GM19468 (cell line): ENCODE measurements at regions not wholly inside any gene's neighbourhood (a gene's known extent, or its start where the extent isn't known, plus 50 kb on each side); places are given as distances from the start of the nearest gene placed in this dataset.
"Not testable (repeated sequence)": the region's sequence is repeated elsewhere in the genome, so short reads cannot be mapped to it uniquely, and the experiment has no call there.

Source experiments
- ATAC-seq: cut with Tn5 transposase; IDR thresholded peaks from one replicate; pipeline ENCODE4 v1.9.1; 2021; ENCODE audit warnings: mild to moderate bottlenecking, moderate library complexity, moderate number of reproducible peaks; ENCODE audit not compliant: unreplicated experiment; ENCODE audit errors: extremely low read depth

DNA sequence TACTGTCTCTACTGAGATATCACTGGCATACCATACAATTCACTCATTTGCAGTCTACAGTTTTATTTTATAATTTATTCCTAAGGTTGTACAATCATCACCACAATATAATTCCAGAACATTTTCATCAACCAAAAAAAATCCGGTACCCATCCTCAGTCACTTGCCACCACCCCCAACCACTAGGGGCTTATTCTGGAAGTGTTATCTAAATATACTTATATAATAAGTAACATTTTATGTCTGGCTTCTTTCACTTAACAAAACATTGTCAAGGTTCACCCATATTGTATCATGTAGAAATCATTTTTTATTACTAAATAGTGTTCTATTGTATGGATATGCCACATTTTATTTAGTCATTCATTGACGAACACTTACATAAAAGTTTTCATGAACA lies 440.8 kb downstream of the RNF144A start:
- no peak for ATAC-seq

- ATAC-seq, result no peak
Measured at GRCh38 chr2:7358865-7359447, 441.7 kb downstream of the RNF144A start.

DNA sequence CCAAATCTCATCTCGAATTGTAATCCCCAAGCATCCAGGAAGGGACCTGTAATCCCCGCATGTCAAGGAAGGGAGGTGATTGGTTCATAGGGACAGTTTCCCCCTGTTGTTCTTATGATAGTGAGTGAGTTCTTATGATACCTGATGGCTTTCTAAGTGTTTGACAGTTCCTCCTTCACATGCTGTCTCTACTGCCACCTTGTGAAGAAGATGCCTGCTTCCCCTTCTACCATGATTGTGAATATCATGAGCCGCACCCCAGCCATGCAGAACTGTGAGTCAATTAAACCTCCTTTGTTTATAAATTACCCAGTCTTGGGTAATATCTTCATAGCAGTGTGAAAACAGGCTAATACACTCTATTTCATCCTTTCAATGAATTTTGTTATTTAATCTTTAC lies 446.7 kb downstream of the RNF144A start:
- no peak for ATAC-seq

DNA sequence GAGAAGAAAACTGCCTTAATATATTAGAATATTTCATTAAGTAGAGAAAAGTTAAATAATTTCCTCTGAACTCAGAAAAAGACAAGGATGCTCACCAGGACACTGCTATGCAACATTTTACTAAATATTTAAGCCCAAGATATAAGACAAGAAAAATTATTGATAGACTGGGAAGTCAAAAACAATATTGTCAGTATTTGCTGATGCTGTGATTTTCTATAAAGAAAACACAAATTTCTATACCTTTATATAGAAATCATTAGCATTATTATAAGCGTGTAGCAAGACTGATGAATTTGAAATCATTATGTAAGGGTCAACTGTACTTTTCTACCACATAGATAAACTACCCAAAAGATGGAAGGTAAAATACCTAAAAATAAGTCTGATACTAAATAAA lies 451.0 kb downstream of the RNF144A start:
- ATAC-seq, result no peak

GRCh38 chr2:7373156-7373555 lies 455.9 kb downstream of the RNF144A start:
- ATAC-seq, result no peak

DNA sequence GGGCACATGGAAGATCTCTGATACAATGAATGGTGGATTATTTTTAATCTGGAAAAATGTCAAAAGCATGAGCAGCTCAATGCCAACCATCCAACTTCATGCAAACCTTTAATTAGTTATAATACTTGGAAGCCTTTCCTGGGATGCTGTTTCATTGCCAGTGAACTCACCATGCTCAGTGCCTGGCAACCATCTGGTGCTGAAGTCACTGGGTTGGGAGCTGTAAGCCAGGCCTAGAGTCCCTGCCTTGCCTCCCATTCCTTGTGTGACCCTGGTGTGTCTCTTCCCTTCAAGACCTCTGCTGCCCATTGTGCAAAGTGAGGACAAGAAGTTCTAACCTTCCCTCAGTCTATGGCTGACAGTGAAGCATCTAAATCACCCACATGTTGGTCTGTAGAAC lies 458.7 kb downstream of the RNF144A start:
- no peak for ATAC-seq

GRCh38 chr2:7377916-7378569 lies 460.8 kb downstream of the RNF144A start:
- no peak for ATAC-seq

- no peak for ATAC-seq
Measured at GRCh38 chr2:7378591-7378990, 461.4 kb downstream of the RNF144A start.

DNA sequence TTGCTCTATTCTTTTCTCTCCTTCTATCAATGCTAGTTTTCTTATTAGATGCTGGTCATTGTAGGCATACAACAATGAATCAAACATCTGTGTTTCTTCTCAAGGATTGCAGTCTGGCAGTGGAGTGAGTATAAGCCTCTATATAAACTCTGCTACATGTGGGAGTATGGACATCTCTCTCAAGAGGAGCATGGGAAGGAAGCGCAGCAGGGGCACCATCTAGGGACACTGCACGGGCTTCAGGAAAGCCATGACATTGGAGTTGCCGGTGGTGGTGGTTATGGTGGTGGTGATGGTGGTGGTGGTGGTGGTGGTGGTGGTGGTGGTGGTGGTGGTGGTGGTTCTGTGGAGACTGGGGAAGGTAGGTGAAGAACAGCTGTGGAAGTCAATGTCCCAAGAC lies 462.6 kb downstream of the RNF144A start:
- ATAC-seq, result no peak

- ATAC-seq, result no peak
Measured at GRCh38 chr2:7384773-7385349, 467.6 kb downstream of the RNF144A start.

GRCh38 chr2:7390311-7390710 lies 473.1 kb downstream of the RNF144A start:
- not testable (repeated sequence) for ATAC-seq

GRCh38 chr2:7392076-7392787 lies 475.0 kb downstream of the RNF144A start:
- no peak for ATAC-seq

GRCh38 chr2:7394195-7394594 lies 477.0 kb downstream of the RNF144A start:
- ATAC-seq, result no peak

DNA sequence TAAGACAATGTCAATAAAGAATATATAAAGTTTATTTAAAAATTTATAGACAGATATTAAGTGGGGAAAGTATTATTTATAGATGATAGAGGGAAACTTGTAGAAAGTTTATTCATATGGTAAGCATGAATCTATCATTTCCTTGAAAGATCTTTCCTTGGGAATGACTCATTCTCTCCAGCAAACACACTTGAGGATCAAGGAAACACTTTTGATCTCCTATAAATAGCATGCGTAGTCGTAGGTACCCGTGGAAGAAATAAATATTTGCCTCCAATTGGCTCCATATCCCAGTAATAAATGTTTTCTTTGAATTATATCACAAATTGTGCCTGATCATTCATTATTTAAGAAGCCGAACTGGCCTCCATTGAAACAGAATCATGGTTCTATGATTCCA lies 483.4 kb downstream of the RNF144A start:
- no peak for ATAC-seq

DNA sequence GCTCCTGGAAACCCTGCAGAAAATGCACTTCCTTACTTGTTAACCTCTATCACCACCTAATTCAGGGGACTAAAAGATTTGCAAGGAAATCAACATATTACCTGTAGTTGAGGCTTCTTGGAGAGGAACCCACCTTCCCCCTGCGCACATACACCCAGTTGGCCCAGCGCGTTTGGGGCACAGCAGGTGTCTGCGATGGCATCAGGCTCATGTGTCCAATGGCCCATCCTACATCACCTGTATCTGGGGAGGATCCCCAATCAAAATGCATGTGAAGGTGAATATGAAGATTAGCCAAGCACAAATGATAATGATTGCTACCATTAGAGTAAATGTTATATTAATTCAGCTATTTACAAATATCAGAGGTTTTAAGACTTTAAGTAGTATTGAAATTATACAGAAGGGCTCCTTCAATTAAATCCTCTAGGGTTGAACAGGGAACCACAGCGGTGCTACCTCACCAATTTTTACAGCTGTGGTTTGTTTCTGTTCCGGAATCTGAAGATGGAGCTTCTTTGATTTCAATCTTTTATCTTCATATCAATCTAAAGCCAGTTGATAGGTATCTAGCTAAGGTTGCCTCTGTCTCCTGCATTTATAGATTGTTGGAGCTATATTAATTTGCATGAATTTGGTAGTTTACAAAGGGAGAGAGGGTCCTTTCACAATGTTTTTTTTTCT lies 486.0 kb downstream of the RNF144A start:
- ATAC-seq, result no peak

DNA sequence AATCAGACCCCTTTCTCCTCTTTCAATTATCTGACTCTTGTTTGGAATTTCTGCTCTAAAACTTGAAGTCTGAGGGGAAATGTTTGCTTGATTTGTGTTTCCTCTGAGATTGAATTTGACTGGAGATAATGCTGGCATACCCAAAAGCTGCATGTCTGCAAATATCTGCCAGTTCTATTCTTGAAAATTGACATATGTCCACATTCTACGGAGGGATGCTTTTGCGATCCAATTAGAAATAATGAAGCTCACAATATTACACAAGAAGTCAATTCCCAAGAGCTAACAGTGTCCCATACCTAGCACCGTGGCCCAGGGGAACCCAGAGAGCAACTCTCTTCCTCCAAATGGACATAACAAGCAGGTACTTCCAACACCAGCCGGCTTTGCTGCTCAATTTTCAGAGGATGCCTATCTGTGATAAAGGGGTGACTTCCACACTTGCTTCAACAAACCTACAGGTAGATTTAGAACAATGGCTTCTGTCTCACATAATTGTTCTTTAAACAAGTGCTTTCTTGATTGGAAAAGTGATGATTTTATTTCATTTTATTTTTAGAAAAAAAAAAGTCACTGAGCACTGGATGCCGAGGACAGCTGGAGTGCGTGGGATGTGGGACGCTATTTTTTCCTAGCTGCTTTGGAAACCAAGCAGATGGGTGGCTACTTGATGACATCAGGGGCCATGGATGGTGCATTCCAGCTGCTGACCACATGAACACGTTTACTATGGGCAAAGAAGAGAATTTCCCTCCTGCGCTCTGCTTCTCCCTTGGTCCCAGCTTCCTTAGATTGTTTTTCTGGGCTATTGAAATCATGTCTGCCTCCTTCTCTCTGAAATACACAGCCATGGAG lies 488.9 kb downstream of the RNF144A start:
- no peak for ATAC-seq

GRCh38 chr2:7407001-7407400 lies 489.8 kb downstream of the RNF144A start:
- ATAC-seq, result no peak

DNA sequence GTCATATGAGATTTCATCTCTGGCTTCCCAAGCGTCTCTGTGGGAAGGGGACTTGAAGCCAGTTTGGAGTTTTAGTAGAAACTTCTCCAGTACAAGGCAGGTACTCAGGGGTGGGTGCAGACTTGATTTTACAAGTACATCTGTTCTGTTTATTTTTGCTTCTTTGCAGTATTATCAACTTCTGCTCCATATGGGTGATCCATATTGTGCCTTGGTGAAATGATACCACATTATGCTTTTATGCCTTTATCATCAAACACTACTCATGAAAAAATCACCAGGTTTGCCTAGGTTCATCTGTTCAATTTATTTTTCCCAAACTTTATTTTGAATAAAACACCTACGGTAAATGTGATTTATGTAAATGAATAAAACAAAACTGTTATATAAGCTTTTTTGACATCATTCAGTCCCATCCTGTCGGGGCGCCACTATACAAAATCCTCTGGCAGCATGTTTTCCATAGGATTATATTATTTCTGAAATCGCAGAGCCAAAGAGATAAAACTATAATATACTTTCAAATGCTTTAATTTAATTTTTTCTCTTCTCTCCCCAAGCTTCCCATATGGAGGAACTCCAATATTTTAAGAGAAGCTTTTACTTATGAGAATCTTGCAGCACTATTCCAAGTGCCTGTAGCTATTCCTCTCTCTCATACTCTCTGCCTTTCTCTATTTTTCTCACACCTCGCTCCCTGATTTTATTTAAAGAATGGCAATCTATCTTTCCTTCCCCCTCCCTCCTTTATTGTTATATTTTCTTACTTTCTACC lies 490.9 kb downstream of the RNF144A start:
- no peak for ATAC-seq

GRCh38 chr2:7411691-7412090 lies 494.5 kb downstream of the RNF144A start:
- ATAC-seq, result no peak
